ENCODE measurements at regions not wholly inside any gene's neighbourhood (a gene's known extent, or its start where the extent isn't known, plus 50 kb on each side); places are given as distances from the start of the nearest gene placed in this dataset.

DNA sequence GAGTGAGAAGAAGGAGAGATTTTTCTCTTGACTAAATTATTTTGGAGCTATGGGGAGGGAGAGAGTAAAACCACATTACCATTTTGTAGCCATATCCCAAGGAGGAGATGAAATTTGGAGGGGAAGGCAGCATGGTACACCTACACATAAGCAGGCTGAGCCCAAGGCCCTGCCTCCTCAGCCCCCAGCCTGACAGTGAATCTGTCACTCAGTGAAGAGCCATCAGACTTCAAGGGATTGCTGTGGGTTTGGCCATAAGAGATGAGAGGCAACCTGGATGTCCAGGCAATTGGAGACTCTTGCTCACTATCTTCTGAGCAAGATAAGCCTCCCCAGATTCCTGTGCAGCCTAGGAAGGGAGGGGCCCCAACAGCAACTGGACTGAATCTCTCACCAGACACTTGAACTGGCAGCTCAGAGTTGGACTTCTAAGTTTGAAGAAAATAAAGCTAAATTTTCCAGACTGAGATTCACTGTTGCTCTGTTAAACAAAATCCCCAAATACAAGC is 216.6 kb downstream of the SEMA6A start:
- no peak for DNase-seq
- Histone ChIP-seq H3K4me3 (no peak overlapping the region), H3K9me3 (peaks cover 8% of the 10 kb centered on the region), H3K4me1 (ENCODE audit: low read depth) (no peaks in the 10 kb centered on the region), H3K36me3 (ENCODE audit: low read depth) (no peaks in the 10 kb centered on the region)
- TF ChIP-seq, protein P1, sequence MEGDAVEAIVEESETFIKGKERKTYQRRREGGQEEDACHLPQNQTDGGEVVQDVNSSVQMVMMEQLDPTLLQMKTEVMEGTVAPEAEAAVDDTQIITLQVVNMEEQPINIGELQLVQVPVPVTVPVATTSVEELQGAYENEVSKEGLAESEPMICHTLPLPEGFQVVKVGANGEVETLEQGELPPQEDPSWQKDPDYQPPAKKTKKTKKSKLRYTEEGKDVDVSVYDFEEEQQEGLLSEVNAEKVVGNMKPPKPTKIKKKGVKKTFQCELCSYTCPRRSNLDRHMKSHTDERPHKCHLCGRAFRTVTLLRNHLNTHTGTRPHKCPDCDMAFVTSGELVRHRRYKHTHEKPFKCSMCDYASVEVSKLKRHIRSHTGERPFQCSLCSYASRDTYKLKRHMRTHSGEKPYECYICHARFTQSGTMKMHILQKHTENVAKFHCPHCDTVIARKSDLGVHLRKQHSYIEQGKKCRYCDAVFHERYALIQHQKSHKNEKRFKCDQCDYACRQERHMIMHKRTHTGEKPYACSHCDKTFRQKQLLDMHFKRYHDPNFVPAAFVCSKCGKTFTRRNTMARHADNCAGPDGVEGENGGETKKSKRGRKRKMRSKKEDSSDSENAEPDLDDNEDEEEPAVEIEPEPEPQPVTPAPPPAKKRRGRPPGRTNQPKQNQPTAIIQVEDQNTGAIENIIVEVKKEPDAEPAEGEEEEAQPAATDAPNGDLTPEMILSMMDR (IDR thresholded peaks at IDR 0.05) = no peak
- ATAC-seq = no peak
- intact Hi-C loops (cut with DNase I, micrococcal nuclease) = no loop called here

DNA sequence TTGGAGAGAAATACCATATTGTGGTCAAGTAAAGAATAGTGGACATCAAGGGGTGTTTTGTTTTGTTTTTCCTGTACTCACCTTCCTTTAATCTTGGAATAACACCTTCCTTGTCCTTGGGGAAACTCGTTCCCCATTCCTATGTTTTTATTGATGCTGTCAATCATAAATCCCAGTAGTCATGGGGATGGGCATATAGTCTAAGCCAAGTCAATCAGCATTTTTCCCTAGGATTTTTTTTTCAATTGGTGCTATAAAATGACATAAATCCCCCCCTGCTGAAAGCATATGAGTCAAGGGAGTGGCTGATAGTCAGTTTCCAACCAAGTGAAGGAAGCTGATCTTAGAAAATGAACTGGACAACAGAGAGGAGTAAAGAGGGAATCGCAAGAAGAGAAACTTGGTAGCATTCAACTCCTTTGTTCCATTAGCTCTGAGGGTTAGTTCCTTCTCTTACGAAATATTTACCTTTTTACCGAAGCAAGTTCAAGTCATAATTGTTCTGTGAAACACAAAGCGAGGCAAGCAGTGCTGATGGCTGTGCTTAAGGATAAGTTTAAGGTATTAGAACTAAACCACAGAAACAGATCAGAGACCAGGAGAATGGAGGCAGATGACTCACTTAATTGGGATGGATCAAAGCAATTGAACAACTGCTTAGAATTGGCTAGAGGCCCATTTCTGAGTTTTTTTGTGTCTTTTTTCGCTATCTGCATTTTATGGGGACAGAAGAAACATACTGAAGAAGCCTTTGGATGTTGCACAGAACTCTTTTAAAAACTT is 218.6 kb downstream of the SEMA6A start:
- Histone ChIP-seq H3K36me3 (ENCODE audit: low read depth) (no peaks in the 10 kb centered on the region), H3K4me3 (no peak overlapping the region), H3K4me1 (ENCODE audit: low read depth) (no peaks in the 10 kb centered on the region), H3K9me3 (peaks cover 8% of the 10 kb centered on the region)
- ATAC-seq (peak; percentile 87), DNase-seq (no peak)
- intact Hi-C loops (cut with DNase I, micrococcal nuclease) = no loop called here
- TF ChIP-seq, protein P1 (IDR thresholded peaks at IDR 0.05) = no peak

DNA sequence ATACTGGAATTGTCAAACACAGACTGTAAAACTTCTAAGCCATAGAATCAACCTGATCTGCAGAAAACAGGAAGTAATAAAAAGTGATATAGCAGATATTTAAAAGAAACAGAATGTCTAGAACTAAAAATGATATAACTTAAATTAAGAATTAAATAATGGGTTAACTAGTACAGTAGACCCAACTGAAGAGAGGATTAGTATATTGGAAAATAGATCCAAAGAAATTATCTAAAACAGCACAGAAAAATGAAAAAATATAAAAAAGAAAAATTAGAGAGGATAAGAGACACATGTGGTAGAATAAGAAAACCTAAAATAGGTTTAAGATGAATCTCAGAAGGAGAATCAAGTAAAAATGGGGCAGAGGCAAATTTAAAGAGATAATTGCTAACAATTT is 219.9 kb downstream of the SEMA6A start:
- intact Hi-C loops (cut with DNase I, micrococcal nuclease) = no loop called here
- no peak overlapping the region for H3K4me3 ChIP-seq
- no peaks in the 10 kb centered on the region for H3K36me3 ChIP-seq (ENCODE audit: low read depth)
- DNase-seq = no peak
- H3K4me1 ChIP-seq (ENCODE audit: low read depth) = no peaks in the 10 kb centered on the region
- TF ChIP-seq, protein P1 (IDR thresholded peaks at IDR 0.05) = no peak
- ATAC-seq = no peak
- H3K9me3 ChIP-seq = peaks cover 8% of the 10 kb centered on the region

DNA sequence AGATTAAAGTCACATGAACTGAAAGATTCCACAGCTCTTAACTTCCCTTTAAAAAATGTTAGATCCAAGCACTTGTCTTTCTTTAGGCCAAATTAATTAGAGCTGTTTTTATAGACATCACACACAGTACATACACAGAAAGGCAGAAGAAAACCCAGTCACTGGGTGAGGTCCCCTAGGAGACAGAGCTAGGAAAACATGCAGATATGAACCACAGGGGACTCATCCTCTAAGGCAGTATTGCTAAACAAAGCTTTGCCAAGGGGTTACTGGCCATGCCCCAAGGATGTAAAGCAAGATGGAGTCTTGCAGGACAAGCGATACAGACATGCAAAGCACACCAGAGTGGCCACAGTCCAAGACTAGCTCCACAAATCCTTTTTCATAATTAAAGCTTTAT is 227.0 kb downstream of the SEMA6A start:
- intact Hi-C loops (cut with DNase I, micrococcal nuclease) = no loop called here
- no peak for ATAC-seq
- peaks cover 16% of the 10 kb centered on the region for H3K9me3 ChIP-seq
- TF ChIP-seq, protein P1 (IDR thresholded peaks at IDR 0.05) = no peak
- H3K4me1 ChIP-seq (ENCODE audit: low read depth) = no peaks in the 10 kb centered on the region
- no peak overlapping the region for H3K4me3 ChIP-seq
- DNase-seq = no peak
- H3K36me3 ChIP-seq (ENCODE audit: low read depth) = no peaks in the 10 kb centered on the region

DNA sequence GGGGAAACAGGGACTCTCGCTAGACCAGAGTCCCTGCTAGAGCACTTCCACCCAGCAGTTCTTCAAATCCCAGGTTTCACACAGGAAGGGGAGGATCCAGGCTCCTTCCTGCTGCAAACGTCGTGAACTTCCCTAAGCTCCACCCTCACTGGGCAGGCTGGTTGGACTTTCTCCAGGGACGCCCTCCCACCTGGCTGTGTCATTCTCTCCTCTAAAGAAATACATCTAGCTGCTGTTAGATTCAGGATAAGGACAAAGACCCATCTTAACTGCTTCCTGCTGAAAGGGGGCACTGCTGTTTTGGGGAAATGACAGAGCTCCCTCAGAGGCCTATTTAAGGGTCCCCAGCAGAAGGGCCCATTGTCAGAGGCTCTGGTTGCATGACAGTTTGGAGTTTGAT is 230.7 kb downstream of the SEMA6A start:
- no peaks in the 10 kb centered on the region for H3K36me3 ChIP-seq (ENCODE audit: low read depth)
- H3K9me3 ChIP-seq = peaks cover 16% of the 10 kb centered on the region
- H3K4me3 ChIP-seq = no peak overlapping the region
- DNase-seq (no peak), ATAC-seq (no peak)
- TF ChIP-seq, protein P1 (IDR thresholded peaks at IDR 0.05) = no peak
- intact Hi-C loops (cut with DNase I, micrococcal nuclease) = no loop called here
- H3K4me1 ChIP-seq (ENCODE audit: low read depth) = no peaks in the 10 kb centered on the region
